GM18858 (cell line): ENCODE measurements at regions not wholly inside any gene's neighbourhood (a gene's known extent, or its start where the extent isn't known, plus 50 kb on each side); places are given as distances from the start of the nearest gene placed in this dataset.
"Not testable (repeated sequence)": the region's sequence is repeated elsewhere in the genome, so short reads cannot be mapped to it uniquely, and the experiment has no call there.

ENCODE experiments used
- ATAC-seq: cut with Tn5 transposase; IDR thresholded peaks from one replicate; pipeline ENCODE4 v1.9.1; 2021; ENCODE audit not compliant: unreplicated experiment

- no peak for ATAC-seq
Observed at GRCh38 chr3:161893972-161894371, 397.4 kb downstream of the OTOL1 start.

- no peak for ATAC-seq
Observed at GRCh38 chr3:161894657-161895056, 398.0 kb downstream of the OTOL1 start.

GRCh38 chr3:161905520-161906132 lies 409.0 kb downstream of the OTOL1 start:
- no peak for ATAC-seq

- no peak for ATAC-seq
Observed at GRCh38 chr3:161913786-161914389, 417.3 kb downstream of the OTOL1 start.

DNA sequence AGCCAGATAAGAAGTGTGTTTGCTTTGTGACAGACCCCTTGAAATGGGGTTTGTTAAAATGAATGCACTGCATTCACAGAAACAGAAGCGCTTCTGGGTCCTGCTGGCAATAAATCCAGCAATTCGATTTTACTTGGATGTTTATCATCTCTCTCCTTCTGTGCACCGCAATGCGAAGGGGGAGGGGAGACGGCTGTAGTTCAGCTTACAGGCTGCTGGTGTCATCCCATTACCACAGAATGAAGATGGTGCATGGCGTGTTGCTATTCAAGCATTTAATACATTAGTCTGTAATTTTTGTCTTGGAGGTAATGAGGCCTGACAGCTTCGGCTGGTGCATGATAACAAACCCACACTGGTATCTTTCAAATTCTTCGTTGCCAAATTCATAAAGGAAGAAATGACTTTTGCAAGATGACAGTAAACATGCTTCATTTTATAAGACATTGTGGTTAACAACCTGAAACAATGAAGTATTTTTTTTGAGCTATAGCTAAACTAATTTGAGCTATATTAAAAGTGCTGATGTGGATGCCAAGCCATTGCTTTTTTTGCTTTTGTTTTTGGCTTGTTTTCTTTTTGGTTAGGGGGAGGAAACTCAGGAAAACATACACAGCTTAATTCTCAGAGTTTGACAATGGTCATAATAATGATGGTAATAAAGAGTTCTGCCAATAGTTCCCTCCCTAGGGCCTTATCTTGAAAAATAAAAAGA lies 418.3 kb downstream of the OTOL1 start:
- ATAC-seq: no peak

DNA sequence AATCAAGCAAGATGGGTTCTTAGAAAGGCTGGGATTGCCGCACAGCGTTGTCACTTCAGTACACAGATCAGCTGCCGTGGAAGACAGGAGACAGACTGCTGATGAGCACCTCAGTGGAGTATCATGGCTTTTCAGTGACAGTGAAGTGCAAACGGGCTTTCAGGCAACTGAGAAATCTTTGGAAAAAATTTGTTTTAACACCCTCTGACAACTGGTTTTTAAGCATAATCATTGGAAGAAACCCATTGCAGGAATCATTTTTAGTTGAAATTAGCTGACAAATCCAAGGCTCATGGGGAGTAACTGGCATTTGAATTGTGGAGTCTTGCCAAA lies 418.8 kb downstream of the OTOL1 start:
- no peak for ATAC-seq

DNA sequence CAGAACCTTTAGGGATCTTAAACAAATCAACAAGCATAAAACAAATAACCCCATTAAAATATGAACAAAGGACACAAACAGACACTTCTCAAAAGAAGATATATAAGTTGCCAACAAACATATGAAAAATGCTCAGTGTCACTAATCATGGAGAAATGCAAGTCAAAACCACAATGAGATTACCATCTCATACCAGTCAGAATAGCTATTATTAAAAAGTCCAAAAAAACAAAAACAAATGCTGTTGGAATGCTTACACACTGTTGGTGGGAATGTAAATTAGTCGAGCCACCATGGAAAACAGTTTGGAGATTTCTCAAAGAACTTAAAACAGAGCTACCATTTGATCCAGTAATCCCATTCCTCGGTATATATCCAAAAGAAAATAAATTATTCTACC lies 423.6 kb downstream of the OTOL1 start:
- ATAC-seq: no peak

DNA sequence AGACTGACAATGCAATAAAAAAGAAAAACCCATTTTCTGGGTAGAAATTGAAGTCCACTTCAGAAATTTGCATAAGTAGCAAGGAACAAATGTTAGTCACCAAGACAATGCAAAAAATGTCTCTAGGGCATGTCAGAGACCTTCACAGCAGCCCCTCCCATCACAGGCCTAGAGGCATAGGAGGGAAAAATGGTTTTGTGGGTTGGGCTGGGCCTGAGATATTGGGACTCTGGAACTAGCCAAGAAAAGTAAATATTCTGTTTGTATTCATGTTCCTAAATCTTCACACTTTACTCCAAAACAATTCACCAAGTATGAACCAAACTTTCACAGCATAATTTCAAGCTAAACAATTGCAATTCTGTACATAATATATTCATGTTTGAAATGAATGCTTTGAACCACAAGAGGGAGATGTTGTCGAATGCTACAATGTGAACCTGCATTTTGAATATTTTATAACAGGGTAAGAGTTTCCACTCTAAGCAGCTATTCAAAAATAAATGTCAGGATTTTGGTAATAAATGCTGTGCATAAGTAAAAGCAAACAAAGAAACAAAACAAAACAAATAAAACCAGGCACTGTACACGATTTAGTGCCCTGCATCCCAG lies 429.2 kb downstream of the OTOL1 start:
- ATAC-seq: no peak

DNA sequence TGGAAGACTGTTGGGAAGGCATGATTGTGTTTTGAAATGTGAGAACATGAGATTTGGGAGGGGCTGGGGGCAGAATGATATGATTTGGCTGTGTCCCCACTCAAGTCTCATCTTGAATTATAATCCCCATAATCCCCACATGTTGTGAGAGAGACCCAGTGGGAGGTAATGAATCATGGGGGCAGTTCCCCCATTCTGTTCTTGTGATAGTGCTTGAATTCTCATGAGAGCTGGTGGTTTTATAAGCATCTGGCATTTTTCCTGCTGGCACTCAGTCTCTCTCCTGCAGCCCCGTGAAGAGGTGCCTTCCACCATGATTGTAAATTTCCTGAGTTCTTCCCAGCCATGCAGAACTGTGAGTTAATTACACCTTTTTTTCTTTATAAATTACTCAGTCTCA lies 430.5 kb downstream of the OTOL1 start:
- ATAC-seq: no peak

- no peak for ATAC-seq
Observed at GRCh38 chr3:161939918-161940620, 443.5 kb downstream of the OTOL1 start.

- no peak for ATAC-seq
Observed at GRCh38 chr3:161940621-161940965, 444.0 kb downstream of the OTOL1 start.

- ATAC-seq: no peak
Observed at GRCh38 chr3:161941891-161942290, 445.3 kb downstream of the OTOL1 start.

- not testable (repeated sequence) for ATAC-seq
Observed at GRCh38 chr3:161943801-161944345, 447.3 kb downstream of the OTOL1 start.

- no peak for ATAC-seq
Observed at GRCh38 chr3:161946443-161946960, 449.9 kb downstream of the OTOL1 start.

GRCh38 chr3:161950318-161950868 lies 453.8 kb downstream of the OTOL1 start:
- no peak for ATAC-seq

DNA sequence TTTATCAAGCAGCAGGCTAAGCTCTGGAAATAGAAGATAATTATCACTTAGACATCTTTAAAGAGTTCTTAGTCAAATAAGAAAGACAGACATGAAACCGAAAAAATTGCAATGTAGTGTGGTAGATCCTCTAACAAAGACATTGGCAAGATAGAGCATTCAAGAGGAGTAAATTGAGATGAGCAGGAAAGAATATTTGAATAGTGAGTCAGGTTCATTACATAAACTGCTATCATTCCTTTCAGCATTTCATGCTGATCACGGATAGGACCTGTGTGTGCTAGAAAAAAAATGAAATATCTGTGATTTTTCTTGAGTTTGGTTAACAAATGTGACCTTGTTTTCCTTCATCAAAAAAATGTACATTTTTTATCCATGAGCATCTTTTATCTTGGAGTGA lies 460.9 kb downstream of the OTOL1 start:
- no peak for ATAC-seq

DNA sequence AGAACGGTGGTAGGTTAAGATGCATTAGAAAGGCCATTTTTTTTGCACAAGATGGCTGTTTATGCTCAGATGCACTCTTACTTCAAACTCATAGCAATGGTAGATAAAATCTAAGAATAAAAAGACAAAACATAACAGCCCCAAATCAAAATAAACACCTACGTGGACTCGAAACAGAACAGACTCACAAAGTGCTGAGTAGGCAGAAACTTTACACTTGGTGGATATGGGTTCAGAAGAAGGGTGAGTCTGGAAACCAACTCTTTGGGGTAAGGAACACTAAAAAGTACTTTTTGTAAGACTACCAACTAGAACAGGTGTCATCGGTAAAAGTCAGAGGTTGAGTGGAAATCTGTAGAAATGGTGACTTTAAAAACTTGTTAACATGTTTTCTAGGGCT lies 468.2 kb downstream of the OTOL1 start:
- ATAC-seq: no peak

- ATAC-seq: no peak
Observed at GRCh38 chr3:161969867-161970266, 473.3 kb downstream of the OTOL1 start.

DNA sequence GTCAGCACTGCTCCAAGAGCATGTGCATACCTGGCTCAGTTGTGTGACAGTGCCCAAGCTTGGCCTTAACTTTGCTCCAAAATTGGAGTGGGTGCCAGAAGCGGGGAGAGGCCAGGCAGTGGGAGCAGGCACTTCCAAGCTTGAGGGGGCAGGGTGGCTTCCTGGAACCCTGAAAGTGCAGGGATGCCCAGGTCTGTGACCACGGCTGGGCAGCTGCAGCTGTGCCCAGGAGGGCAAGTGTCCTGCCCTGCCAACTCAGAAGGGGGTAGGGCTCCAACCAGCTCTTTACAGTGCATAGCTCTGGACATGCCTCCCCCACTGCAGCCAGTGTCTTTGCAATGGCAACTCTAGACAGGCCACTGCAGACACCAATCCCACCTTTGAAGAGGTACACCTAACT lies 478.6 kb downstream of the OTOL1 start:
- no peak for ATAC-seq

GRCh38 chr3:161977063-161977462 lies 480.5 kb downstream of the OTOL1 start:
- peak; percentile 79 for ATAC-seq

DNA sequence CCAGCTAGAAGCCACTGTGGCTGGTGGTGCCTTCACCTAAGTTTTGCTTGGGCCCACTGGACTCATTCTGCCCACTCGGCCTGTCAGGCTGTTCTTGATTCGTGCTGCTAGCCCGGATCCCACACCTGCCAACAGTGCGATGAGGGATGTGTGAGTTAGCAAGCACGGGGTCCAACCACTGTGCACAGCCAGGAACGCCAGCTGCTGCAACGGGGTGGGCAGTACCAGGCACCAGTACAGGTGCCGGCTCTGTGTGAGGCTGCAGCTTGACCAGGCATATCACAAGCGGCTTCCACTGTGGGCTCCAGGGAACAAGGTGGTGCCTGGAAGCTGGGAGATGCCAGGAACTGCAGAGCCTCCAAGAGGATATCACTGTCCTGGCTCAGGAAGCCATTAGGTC lies 481.2 kb downstream of the OTOL1 start:
- no peak for ATAC-seq
